HL-60 (cell line): ENCODE measurements at regions not wholly inside any gene's neighbourhood (a gene's known extent, or its start where the extent isn't known, plus 50 kb on each side); places are given as distances from the start of the nearest gene placed in this dataset.
A peak's percentile ranks its signal among the peaks of the same experiment; 100 is the strongest.
"Not testable (repeated sequence)": the region's sequence is repeated elsewhere in the genome, so short reads cannot be mapped to it uniquely, and the experiment has no call there.

Experiments used
- DNase-seq, 2 experiments: peaks; one replicate each; pipeline ENCODE4 v3.0.0-alpha.2; 2010 to 2020; ENCODE audit warnings: low read depth in 1 of 2, low spot score in 1 of 2
- H3K27ac ChIP-seq: fragments of 250-450 bp; sonication (Bioruptor Pico); replicated peaks from 2 replicates; pipeline ENCODE4 v1.5.1; 2020; ENCODE audit warnings: mild to moderate bottlenecking, moderate library complexity
- H3K27me3 ChIP-seq: fragments of 250-450 bp; sonication (Bioruptor Pico); 2 replicates; pipeline ENCODE4 v1.5.1; 2021; ENCODE audit warnings: mild to moderate bottlenecking, moderate library complexity; ENCODE audit not compliant: insufficient read depth, poor library complexity, severe bottlenecking
- H3K4me3 ChIP-seq: replicated peaks from 2 replicates; pipeline ENCODE4 v1.5.1; 2011; ENCODE audit warnings: mild to moderate bottlenecking, control low read depth, low read length; ENCODE audit not compliant: insufficient read depth
- CTCF ChIP-seq: IDR thresholded peaks from one replicate; pipeline ENCODE4 v1.5.1; 2011; ENCODE audit warnings: low read length, control low read depth, inconsistent platforms; ENCODE audit not compliant: insufficient read depth
- GABPA ChIP-seq: IDR thresholded peaks from 2 replicates; pipeline ENCODE4 v1.6.1; 2012; ENCODE audit warnings: low read depth
- POLR2AphosphoS5 ChIP-seq: IDR thresholded peaks from 2 replicates; pipeline ENCODE4 v1.6.1; 2012; ENCODE audit warnings: low read depth
- SPI1 ChIP-seq: IDR thresholded peaks from 2 replicates; pipeline ENCODE4 v1.6.1; 2012; ENCODE audit warnings: low read depth, mild to moderate bottlenecking, borderline replicate concordance
- TF ChIP-seq, protein P1 (sequence below): IDR thresholded peaks from 2 replicates; pipeline ENCODE4 v1.6.1; 2012; ENCODE audit warnings: low read depth; ENCODE audit not compliant: insufficient replicate concordance

DNA sequence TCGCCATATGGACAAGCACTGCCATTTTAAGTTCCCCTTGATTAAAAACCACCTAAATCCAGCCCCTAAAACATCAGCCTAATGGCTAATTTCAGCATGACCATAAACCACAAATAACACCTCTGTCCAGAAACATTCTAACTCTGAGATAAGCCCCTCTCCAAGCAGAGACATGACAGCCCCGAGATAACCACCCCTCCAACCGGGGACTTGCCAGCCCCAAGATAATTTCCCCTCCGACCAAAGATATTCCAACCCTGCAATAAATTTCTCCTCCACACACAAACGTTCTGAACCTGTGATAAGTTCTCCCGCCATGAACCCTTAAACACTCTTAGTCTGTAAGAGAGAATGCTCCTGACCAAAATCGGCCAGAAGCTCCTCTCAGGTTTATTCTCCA, 586.8 kb downstream of the EDEM1 start:
- no peak overlapping the region for H3K27ac ChIP-seq

DNA sequence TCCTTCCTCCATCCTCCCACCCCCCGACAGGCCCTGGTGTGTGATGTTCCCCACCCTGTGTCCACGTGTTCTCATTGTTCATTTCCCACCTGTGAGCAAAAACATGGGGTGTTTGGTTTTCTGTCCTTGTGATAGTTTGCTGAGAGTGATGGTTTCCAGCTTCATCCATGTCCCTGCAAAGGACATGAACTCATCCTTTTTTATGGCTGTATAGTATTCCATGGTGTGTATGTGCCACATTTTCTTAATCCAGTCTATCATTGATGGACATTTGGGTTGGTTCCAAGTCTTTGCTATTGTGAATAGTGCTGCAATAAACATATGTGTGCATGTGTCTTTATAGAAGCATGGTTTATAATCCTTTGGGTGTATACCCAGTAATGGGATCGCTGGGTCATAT, 587.6 kb downstream of the EDEM1 start:
- not testable (repeated sequence) for H3K27ac ChIP-seq

More for the DNA sequence above, 586.8 kb downstream of the EDEM1 start:
- no peak for DNase-seq
- TF ChIP-seq SPI1 = no peak
- TF ChIP-seq CTCF = no peak
- no peak for TF ChIP-seq GABPA
- TF ChIP-seq, protein P1, sequence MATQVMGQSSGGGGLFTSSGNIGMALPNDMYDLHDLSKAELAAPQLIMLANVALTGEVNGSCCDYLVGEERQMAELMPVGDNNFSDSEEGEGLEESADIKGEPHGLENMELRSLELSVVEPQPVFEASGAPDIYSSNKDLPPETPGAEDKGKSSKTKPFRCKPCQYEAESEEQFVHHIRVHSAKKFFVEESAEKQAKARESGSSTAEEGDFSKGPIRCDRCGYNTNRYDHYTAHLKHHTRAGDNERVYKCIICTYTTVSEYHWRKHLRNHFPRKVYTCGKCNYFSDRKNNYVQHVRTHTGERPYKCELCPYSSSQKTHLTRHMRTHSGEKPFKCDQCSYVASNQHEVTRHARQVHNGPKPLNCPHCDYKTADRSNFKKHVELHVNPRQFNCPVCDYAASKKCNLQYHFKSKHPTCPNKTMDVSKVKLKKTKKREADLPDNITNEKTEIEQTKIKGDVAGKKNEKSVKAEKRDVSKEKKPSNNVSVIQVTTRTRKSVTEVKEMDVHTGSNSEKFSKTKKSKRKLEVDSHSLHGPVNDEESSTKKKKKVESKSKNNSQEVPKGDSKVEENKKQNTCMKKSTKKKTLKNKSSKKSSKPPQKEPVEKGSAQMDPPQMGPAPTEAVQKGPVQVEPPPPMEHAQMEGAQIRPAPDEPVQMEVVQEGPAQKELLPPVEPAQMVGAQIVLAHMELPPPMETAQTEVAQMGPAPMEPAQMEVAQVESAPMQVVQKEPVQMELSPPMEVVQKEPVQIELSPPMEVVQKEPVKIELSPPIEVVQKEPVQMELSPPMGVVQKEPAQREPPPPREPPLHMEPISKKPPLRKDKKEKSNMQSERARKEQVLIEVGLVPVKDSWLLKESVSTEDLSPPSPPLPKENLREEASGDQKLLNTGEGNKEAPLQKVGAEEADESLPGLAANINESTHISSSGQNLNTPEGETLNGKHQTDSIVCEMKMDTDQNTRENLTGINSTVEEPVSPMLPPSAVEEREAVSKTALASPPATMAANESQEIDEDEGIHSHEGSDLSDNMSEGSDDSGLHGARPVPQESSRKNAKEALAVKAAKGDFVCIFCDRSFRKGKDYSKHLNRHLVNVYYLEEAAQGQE = no peak
- no peak for TF ChIP-seq POLR2AphosphoS5
- H3K27me3 ChIP-seq = no peaks in the 10 kb centered on the region
- H3K4me3 ChIP-seq = no peak overlapping the region

GRCh38 chr3:5784690-5785089, 597.2 kb downstream of the EDEM1 start:
- no peak for DNase-seq
- no peak for TF ChIP-seq CTCF
- no peak for TF ChIP-seq SPI1
- TF ChIP-seq, protein P1 = no peak
- no peak for TF ChIP-seq GABPA
- no peak for TF ChIP-seq POLR2AphosphoS5
- no peak overlapping the region for H3K27ac ChIP-seq
- no peaks in the 10 kb centered on the region for H3K27me3 ChIP-seq
- no peak overlapping the region for H3K4me3 ChIP-seq

More for the DNA sequence above, 587.6 kb downstream of the EDEM1 start:
- H3K27me3 ChIP-seq, DNase-seq, H3K4me3 ChIP-seq: not testable (repeated sequence)

- no peaks in the 10 kb centered on the region for H3K27me3 ChIP-seq
- no peak for TF ChIP-seq GABPA
- DNase-seq = peak; percentile 3 to 10
- H3K4me3 ChIP-seq = no peak overlapping the region
- H3K27ac ChIP-seq = no peak overlapping the region
These were observed 600.5 kb downstream of the EDEM1 start for GRCh38 chr3:5787861-5788488.

- Histone ChIP-seq H3K4me3 (no peak overlapping the region), H3K27me3 (no peaks in the 10 kb centered on the region), H3K27ac (no peak overlapping the region)
- no peak for DNase-seq
- TF ChIP-seq, protein P1 = no peak
- TF ChIP-seq GABPA = no peak
- no peak for TF ChIP-seq POLR2AphosphoS5
- no peak for TF ChIP-seq CTCF
- no peak for TF ChIP-seq SPI1
These were observed 601.0 kb downstream of the EDEM1 start for GRCh38 chr3:5788496-5788895.
